ENCODE measurements at regions not wholly inside any gene's neighbourhood (a gene's known extent, or its start where the extent isn't known, plus 50 kb on each side); places are given as distances from the start of the nearest gene placed in this dataset.

- TF ChIP-seq CTCF (IDR thresholded peaks at IDR 0.05) = no peak
- no peak for TF ChIP-seq POLR2A (IDR thresholded peaks at IDR 0.05)
Observed at GRCh38 chr20:4090756-4091489, 57.7 kb upstream of the SMOX start.

Data from heart left ventricle (tissue), 13 donors.